Mammary epithelial cell (primary cell): ENCODE measurements at regions not wholly inside any gene's neighbourhood (a gene's known extent, or its start where the extent isn't known, plus 50 kb on each side); places are given as distances from the start of the nearest gene placed in this dataset.

Source experiments
- EZH2 ChIP-seq: IDR thresholded peaks from 2 replicates; pipeline ENCODE4 v1.6.1; 2012; ENCODE audit warnings: low read length, inconsistent platforms, borderline replicate concordance
- TF ChIP-seq, protein P1 (sequence below), 2 donors: IDR thresholded peaks in 1 of 2; conservative IDR thresholded peaks in 1 of 2; 2 replicates each; pipeline ENCODE4 v1.5.1; 2011 to 2012; ENCODE audit warnings: inconsistent platforms in 2 of 2, low read length in 2 of 2, mild to moderate bottlenecking in 2 of 2, control low read depth in 1 of 2, low read depth in 1 of 2; ENCODE audit not compliant: insufficient read depth in 1 of 2; ENCODE audit errors: extremely low read depth in 1 of 2

DNA sequence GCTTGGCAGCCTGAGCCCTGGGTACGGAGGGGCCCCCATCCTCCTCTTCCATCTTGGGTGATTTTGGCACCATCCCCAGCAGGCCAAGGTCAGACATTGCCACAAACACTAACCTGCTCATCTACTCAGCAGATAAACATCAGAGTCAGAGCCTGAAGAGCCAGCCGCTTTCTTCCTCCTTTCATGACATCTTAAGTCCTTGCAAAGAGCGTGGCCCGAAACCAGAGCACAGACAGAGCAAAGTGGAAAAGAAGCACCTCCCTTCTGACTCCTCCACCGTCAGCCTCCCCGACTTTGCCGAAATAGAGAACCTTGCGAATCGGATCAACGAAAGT is 60.4 kb upstream of the RPH3AL start:
- TF ChIP-seq, protein P1, sequence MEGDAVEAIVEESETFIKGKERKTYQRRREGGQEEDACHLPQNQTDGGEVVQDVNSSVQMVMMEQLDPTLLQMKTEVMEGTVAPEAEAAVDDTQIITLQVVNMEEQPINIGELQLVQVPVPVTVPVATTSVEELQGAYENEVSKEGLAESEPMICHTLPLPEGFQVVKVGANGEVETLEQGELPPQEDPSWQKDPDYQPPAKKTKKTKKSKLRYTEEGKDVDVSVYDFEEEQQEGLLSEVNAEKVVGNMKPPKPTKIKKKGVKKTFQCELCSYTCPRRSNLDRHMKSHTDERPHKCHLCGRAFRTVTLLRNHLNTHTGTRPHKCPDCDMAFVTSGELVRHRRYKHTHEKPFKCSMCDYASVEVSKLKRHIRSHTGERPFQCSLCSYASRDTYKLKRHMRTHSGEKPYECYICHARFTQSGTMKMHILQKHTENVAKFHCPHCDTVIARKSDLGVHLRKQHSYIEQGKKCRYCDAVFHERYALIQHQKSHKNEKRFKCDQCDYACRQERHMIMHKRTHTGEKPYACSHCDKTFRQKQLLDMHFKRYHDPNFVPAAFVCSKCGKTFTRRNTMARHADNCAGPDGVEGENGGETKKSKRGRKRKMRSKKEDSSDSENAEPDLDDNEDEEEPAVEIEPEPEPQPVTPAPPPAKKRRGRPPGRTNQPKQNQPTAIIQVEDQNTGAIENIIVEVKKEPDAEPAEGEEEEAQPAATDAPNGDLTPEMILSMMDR (conservative IDR thresholded peaks at IDR 0.05 in 1 of 2, IDR thresholded peaks at IDR 0.05 in 1 of 2; ENCODE audit: extremely low read depth in 1 of 2, insufficient read depth in 1 of 2, low read depth in 1 of 2, low read length in 2 of 2) = no peak
- TF ChIP-seq EZH2 = no peak
